ENCODE measurements at regions not wholly inside any gene's neighbourhood (a gene's known extent, or its start where the extent isn't known, plus 50 kb on each side); places are given as distances from the start of the nearest gene placed in this dataset.
A peak's percentile ranks its signal among the peaks of the same experiment; 100 is the strongest.

DNA sequence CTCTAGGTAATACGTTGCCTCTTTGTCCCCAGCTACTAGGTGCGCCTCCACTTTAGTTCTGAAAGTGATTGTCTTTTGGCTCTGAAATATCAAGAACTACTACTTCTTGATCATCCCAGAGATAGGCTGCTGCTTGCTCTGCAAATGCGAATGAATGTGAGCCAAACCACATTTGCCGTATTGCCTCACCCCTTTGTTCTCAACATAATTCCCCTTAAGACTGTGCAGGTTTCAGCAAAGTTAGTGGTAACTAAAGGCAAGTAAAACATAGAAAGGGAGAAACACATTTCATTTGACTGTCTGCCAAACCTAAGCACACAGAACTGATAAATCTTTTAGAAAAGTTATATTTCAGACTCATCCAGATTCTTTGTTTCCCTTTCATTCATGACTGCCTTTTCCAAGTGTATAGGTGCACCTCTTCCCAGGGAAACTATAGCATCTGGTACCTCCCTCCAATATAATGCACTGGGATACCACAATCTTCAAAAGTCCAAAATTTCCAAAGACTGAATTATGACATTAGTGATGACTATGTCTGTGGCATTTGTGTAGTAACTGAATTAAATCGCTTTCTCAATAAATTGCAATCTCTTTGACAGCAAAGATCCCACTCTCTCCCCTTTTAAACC, 720.6 kb upstream of the CBLB start:
- H3F3A ChIP-seq (ENCODE audit: low read depth) = no peaks in the 10 kb centered on the region
- H4K20me1 ChIP-seq (ENCODE audit: low read depth) = no peaks in the 10 kb centered on the region
- H3K9me3 ChIP-seq (ENCODE audit: low read depth) = no peaks in the 10 kb centered on the region
- no peak overlapping the region for H3K27ac ChIP-seq
- H3K4me2 ChIP-seq = no peak overlapping the region
- no peaks in the 10 kb centered on the region for H3K9me3 Mint-ChIP-seq
- H2AFZ ChIP-seq (replicated peaks) = peak overlapping the region; percentile 77
- H3K36me3 Mint-ChIP-seq = no peaks in the 10 kb centered on the region
- no peaks in the 10 kb centered on the region for H3K79me2 ChIP-seq (ENCODE audit: low read depth)
- no peaks in the 10 kb centered on the region for H3K27me3 ChIP-seq
- H3K27me3 Mint-ChIP-seq (ENCODE audit: insufficient read depth, low read depth) = no peaks in the 10 kb centered on the region
- TF ChIP-seq EZH2phosphoT487 (IDR thresholded peaks at IDR 0.05) (no peak), EZH2 (IDR thresholded peaks at IDR 0.05) (no peak)
- TF ChIP-seq, protein P1, sequence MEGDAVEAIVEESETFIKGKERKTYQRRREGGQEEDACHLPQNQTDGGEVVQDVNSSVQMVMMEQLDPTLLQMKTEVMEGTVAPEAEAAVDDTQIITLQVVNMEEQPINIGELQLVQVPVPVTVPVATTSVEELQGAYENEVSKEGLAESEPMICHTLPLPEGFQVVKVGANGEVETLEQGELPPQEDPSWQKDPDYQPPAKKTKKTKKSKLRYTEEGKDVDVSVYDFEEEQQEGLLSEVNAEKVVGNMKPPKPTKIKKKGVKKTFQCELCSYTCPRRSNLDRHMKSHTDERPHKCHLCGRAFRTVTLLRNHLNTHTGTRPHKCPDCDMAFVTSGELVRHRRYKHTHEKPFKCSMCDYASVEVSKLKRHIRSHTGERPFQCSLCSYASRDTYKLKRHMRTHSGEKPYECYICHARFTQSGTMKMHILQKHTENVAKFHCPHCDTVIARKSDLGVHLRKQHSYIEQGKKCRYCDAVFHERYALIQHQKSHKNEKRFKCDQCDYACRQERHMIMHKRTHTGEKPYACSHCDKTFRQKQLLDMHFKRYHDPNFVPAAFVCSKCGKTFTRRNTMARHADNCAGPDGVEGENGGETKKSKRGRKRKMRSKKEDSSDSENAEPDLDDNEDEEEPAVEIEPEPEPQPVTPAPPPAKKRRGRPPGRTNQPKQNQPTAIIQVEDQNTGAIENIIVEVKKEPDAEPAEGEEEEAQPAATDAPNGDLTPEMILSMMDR (IDR thresholded peaks at IDR 0.05) = no peak
- no peaks in the 10 kb centered on the region for H3K36me3 ChIP-seq
- no peak for DNase-seq (ENCODE audit: low spot score)
- H3K9ac ChIP-seq = no peak overlapping the region
- no peak overlapping the region for H3K27ac Mint-ChIP-seq
- no peaks in the 10 kb centered on the region for H3K4me1 ChIP-seq
- H3K4me3 ChIP-seq = no peak overlapping the region
- H3K4me3 Mint-ChIP-seq = no peak overlapping the region
- no peaks in the 10 kb centered on the region for H3K4me1 Mint-ChIP-seq

DNA sequence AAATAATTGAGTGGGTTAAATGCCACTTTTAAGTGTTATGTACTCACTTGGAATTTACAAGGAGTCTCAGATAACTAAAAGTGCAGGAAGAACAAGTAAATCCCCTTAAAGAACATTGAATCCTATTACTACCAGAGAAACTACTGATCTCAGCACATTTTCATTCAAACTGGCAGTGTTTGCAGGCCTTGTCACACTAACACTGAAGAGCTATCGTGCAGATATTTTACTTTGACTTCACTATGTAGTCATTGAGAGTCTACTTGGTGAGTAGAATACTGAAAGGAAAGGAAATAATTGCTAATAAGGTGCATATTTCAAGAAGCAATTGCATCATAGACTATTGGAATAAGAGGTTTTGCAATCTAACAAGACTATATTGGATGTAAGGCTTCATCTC, 721.4 kb upstream of the CBLB start:
- H3K4me2 ChIP-seq = no peak overlapping the region
- no peaks in the 10 kb centered on the region for H3K27me3 ChIP-seq
- no peaks in the 10 kb centered on the region for H3K9me3 ChIP-seq (ENCODE audit: low read depth)
- H3K9ac ChIP-seq = no peak overlapping the region
- no peaks in the 10 kb centered on the region for H3K4me1 ChIP-seq
- no peak for DNase-seq (ENCODE audit: low spot score)
- no peaks in the 10 kb centered on the region for H3K36me3 Mint-ChIP-seq
- no peaks in the 10 kb centered on the region for H4K20me1 ChIP-seq (ENCODE audit: low read depth)
- no peaks in the 10 kb centered on the region for H3K36me3 ChIP-seq
- H3K27me3 Mint-ChIP-seq (ENCODE audit: insufficient read depth, low read depth) = no peaks in the 10 kb centered on the region
- H3K27ac Mint-ChIP-seq = no peak overlapping the region
- no peaks in the 10 kb centered on the region for H3F3A ChIP-seq (ENCODE audit: low read depth)
- no peak overlapping the region for H3K4me3 Mint-ChIP-seq
- no peak overlapping the region for H3K27ac ChIP-seq
- TF ChIP-seq, protein P1 (IDR thresholded peaks at IDR 0.05) = no peak
- no peak for TF ChIP-seq EZH2phosphoT487 (IDR thresholded peaks at IDR 0.05)
- no peak for TF ChIP-seq EZH2 (IDR thresholded peaks at IDR 0.05)
- H3K4me1 Mint-ChIP-seq = no peaks in the 10 kb centered on the region
- H3K4me3 ChIP-seq = no peak overlapping the region
- H3K9me3 Mint-ChIP-seq = no peaks in the 10 kb centered on the region
- H3K79me2 ChIP-seq (ENCODE audit: low read depth) = no peaks in the 10 kb centered on the region
- peak overlapping the region; percentile 79 for H2AFZ ChIP-seq (replicated peaks)

DNA sequence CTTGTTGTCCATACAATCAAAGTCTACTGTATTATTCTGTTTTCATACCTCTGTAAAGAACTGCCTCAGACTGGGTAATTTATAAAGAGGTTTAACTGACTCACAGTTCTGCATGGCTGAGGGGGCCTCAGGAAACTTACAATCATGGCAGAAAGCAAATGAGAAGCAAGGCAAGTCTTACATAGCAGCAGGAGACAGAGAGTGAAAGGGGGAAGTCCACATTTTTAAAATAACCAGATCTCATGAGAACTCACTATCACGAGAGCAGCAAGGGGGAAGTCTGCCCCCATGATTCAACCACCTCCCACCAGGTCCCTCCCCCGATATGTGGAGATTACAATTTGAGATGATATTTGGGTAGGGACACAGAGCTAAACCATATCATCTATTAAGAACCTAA, 724.6 kb upstream of the CBLB start:
- Mint-ChIP-seq H3K36me3 (no peaks in the 10 kb centered on the region), H3K4me1 (no peaks in the 10 kb centered on the region), H3K4me3 (no peak overlapping the region), H3K27ac (no peak overlapping the region), H3K9me3 (no peaks in the 10 kb centered on the region), H3K27me3 (ENCODE audit: insufficient read depth, low read depth) (no peaks in the 10 kb centered on the region)
- no peaks in the 10 kb centered on the region for H3F3A ChIP-seq (ENCODE audit: low read depth)
- H3K9me3 ChIP-seq (ENCODE audit: low read depth) = no peaks in the 10 kb centered on the region
- H3K4me1 ChIP-seq = no peaks in the 10 kb centered on the region
- no peak for DNase-seq (ENCODE audit: low spot score)
- H2AFZ ChIP-seq (replicated peaks) = no peak overlapping the region
- no peaks in the 10 kb centered on the region for H3K36me3 ChIP-seq
- TF ChIP-seq, protein P1 (IDR thresholded peaks at IDR 0.05) = no peak
- TF ChIP-seq EZH2phosphoT487 (IDR thresholded peaks at IDR 0.05) (no peak), EZH2 (IDR thresholded peaks at IDR 0.05) (no peak)
- H4K20me1 ChIP-seq (ENCODE audit: low read depth) = no peaks in the 10 kb centered on the region
- no peak overlapping the region for H3K4me3 ChIP-seq
- H3K9ac ChIP-seq = no peak overlapping the region
- no peak overlapping the region for H3K27ac ChIP-seq
- H3K27me3 ChIP-seq = no peaks in the 10 kb centered on the region
- no peak overlapping the region for H3K4me2 ChIP-seq
- H3K79me2 ChIP-seq (ENCODE audit: low read depth) = no peaks in the 10 kb centered on the region

All from neural progenitor cell (in vitro differentiated cells).